ENCODE measurements at regions not wholly inside any gene's neighbourhood (a gene's known extent, or its start where the extent isn't known, plus 50 kb on each side); places are given as distances from the start of the nearest gene placed in this dataset.

GRCh38 chr13:83753912-83754624 is 128.2 kb downstream of the SLITRK1 start:
- no peak for TF ChIP-seq CTCF (IDR thresholded peaks at IDR 0.05; ENCODE audit: extremely low read depth, low read depth, low read length)
- no peaks in the 10 kb centered on the region for H4K20me1 ChIP-seq (ENCODE audit: insufficient read depth, low read length)

GRCh38 chr13:83752141-83752540 is 130.1 kb downstream of the SLITRK1 start:
- H2AFZ ChIP-seq (ENCODE audit: low read length), result no peak overlapping the region
- H3K9me3 ChIP-seq (ENCODE audit: low read depth, low read length), result no peaks in the 10 kb centered on the region
- DNase-seq (ENCODE audit: insufficient read length, low spot score, missing footprints), result no peak
- H3K4me1 ChIP-seq (ENCODE audit: insufficient read depth, low read length), result no peaks in the 10 kb centered on the region
- H3K27ac ChIP-seq (ENCODE audit: low read depth, low read length), result no peak overlapping the region
- no peaks in the 10 kb centered on the region for H3K79me2 ChIP-seq (ENCODE audit: insufficient read depth, low read length)
- H3K4me3 ChIP-seq (ENCODE audit: insufficient read depth, low read length), result no peak overlapping the region
- H3K36me3 ChIP-seq (ENCODE audit: insufficient read depth, low read length), result no peaks in the 10 kb centered on the region
- no peaks in the 10 kb centered on the region for H4K20me1 ChIP-seq (ENCODE audit: insufficient read depth, low read length)
- H3K4me2 ChIP-seq (ENCODE audit: insufficient read depth, low read length), result no peak overlapping the region
- H3K27me3 ChIP-seq (ENCODE audit: insufficient read depth, low read length), result no peaks in the 10 kb centered on the region
- TF ChIP-seq CTCF (IDR thresholded peaks at IDR 0.05; ENCODE audit: extremely low read depth, low read depth, low read length), result no peak

More at GRCh38 chr13:83753912-83754624, 128.2 kb downstream of the SLITRK1 start:
- Histone ChIP-seq H2AFZ (ENCODE audit: low read length) (no peak overlapping the region), H3K36me3 (ENCODE audit: insufficient read depth, low read length) (no peaks in the 10 kb centered on the region), H3K27me3 (ENCODE audit: insufficient read depth, low read length) (no peaks in the 10 kb centered on the region), H3K4me3 (ENCODE audit: insufficient read depth, low read length) (no peak overlapping the region), H3K27ac (ENCODE audit: low read depth, low read length) (no peak overlapping the region), H3K79me2 (ENCODE audit: insufficient read depth, low read length) (no peaks in the 10 kb centered on the region), H3K4me1 (ENCODE audit: insufficient read depth, low read length) (no peaks in the 10 kb centered on the region), H3K4me2 (ENCODE audit: insufficient read depth, low read length) (no peak overlapping the region), H3K9me3 (ENCODE audit: low read depth, low read length) (no peaks in the 10 kb centered on the region)
- no peak for DNase-seq (ENCODE audit: insufficient read length, low spot score, missing footprints)

- Histone ChIP-seq H3K4me3 (ENCODE audit: insufficient read depth, low read length) (no peak overlapping the region), H4K20me1 (ENCODE audit: insufficient read depth, low read length) (no peaks in the 10 kb centered on the region), H3K4me1 (ENCODE audit: insufficient read depth, low read length) (no peaks in the 10 kb centered on the region), H3K36me3 (ENCODE audit: insufficient read depth, low read length) (no peaks in the 10 kb centered on the region), H2AFZ (ENCODE audit: low read length) (no peak overlapping the region), H3K79me2 (ENCODE audit: insufficient read depth, low read length) (no peaks in the 10 kb centered on the region), H3K9me3 (ENCODE audit: low read depth, low read length) (no peaks in the 10 kb centered on the region), H3K27me3 (ENCODE audit: insufficient read depth, low read length) (no peaks in the 10 kb centered on the region), H3K4me2 (ENCODE audit: insufficient read depth, low read length) (no peak overlapping the region), H3K27ac (ENCODE audit: low read depth, low read length) (no peak overlapping the region)
- TF ChIP-seq CTCF (IDR thresholded peaks at IDR 0.05; ENCODE audit: extremely low read depth, low read depth, low read length), result no peak
- no peak for DNase-seq (ENCODE audit: insufficient read length, low spot score, missing footprints)
These were observed 141.7 kb downstream of the SLITRK1 start for GRCh38 chr13:83740622-83741021.

GRCh38 chr13:83738407-83738806 is 143.9 kb downstream of the SLITRK1 start:
- Histone ChIP-seq H3K4me2 (ENCODE audit: insufficient read depth, low read length) (no peak overlapping the region), H3K9me3 (ENCODE audit: low read depth, low read length) (no peaks in the 10 kb centered on the region), H2AFZ (ENCODE audit: low read length) (no peak overlapping the region), H3K4me3 (ENCODE audit: insufficient read depth, low read length) (no peak overlapping the region), H3K27me3 (ENCODE audit: insufficient read depth, low read length) (no peaks in the 10 kb centered on the region), H3K36me3 (ENCODE audit: insufficient read depth, low read length) (no peaks in the 10 kb centered on the region), H4K20me1 (ENCODE audit: insufficient read depth, low read length) (no peaks in the 10 kb centered on the region), H3K79me2 (ENCODE audit: insufficient read depth, low read length) (no peaks in the 10 kb centered on the region), H3K4me1 (ENCODE audit: insufficient read depth, low read length) (no peaks in the 10 kb centered on the region), H3K27ac (ENCODE audit: low read depth, low read length) (no peak overlapping the region)
- TF ChIP-seq CTCF (IDR thresholded peaks at IDR 0.05; ENCODE audit: extremely low read depth, low read depth, low read length), result no peak
- no peak for DNase-seq (ENCODE audit: insufficient read length, low spot score, missing footprints)

All from osteoblast (primary cell).